Activated CD8-positive, alpha-beta T cell treated with anti-CD3 and anti-CD28 coated beads, Interleukin-2, amount 10 ng/mL, durations not matched to agents 7 days and 5 days (primary cell): ENCODE measurements at regions not wholly inside any gene's neighbourhood (a gene's known extent, or its start where the extent isn't known, plus 50 kb on each side); places are given as distances from the start of the nearest gene placed in this dataset.
"Not testable (repeated sequence)": the region's sequence is repeated elsewhere in the genome, so short reads cannot be mapped to it uniquely, and the experiment has no call there.

ENCODE experiments used
- ATAC-seq: fragments of 150-1000 bp; cut with Tn5 transposase; one replicate; pipeline ENCODE4 v1.10.0; 2021; ENCODE audit warnings: moderate library complexity
- CTCF ChIA-PET: fragments of 350-600 bp; sonication (Branson Sonifier 250); formaldehyde crosslinking; loops from one replicate; lab custom pipeline; 2021; ENCODE audit warnings: antibody characterized with exemption; lab: Charles Lee
- POLR2A ChIA-PET: fragments of 350-600 bp; sonication (Branson Sonifier 250); formaldehyde crosslinking; loops from one replicate; lab custom pipeline; 2021; ENCODE audit warnings: antibody characterized with exemption; lab: Charles Lee
- DNase-seq: peaks from one replicate; pipeline ENCODE4 v3.0.0-alpha.2; 2020
- H3K27ac Mint-ChIP-seq: one replicate; pipeline ENCODE4 v1.8.0; 2021; ENCODE audit warnings: mild to moderate bottlenecking, mixed read lengths
- H3K27me3 Mint-ChIP-seq: one replicate; pipeline ENCODE4 v1.8.0; 2021; ENCODE audit warnings: low read depth, mixed read lengths
- H3K36me3 Mint-ChIP-seq: one replicate; pipeline ENCODE4 v1.8.0; 2021; ENCODE audit warnings: low read depth, mixed read lengths
- H3K4me1 Mint-ChIP-seq: one replicate; pipeline ENCODE4 v1.8.0; 2021; ENCODE audit warnings: low read depth, mixed read lengths
- H3K4me3 Mint-ChIP-seq: one replicate; pipeline ENCODE4 v1.8.0; 2021; ENCODE audit warnings: mild to moderate bottlenecking, mixed read lengths
- H3K9me3 Mint-ChIP-seq: one replicate; pipeline ENCODE4 v1.8.0; 2022; ENCODE audit warnings: mixed read lengths; ENCODE audit not compliant: insufficient read depth

- H3K4me1 Mint-ChIP-seq, result peaks cover 11% of the 10 kb centered on the region
- CTCF ChIA-PET, result interaction anchor here (1.3 kb wide), 1 partner anchor 85 kb away, joined by 3 read pairs; no protein-coding TSS in a partner anchor
- peaks cover 27% of the 10 kb centered on the region for H3K36me3 Mint-ChIP-seq
- H3K27ac Mint-ChIP-seq, result no peak overlapping the region
- no peak overlapping the region for H3K4me3 Mint-ChIP-seq
- peaks cover 14% of the 10 kb centered on the region for H3K9me3 Mint-ChIP-seq
- DNase-seq, result no peak
- no peak for ATAC-seq
- POLR2A ChIA-PET, result interaction anchor here (1.0 kb wide), 1 partner anchor 31 kb away, joined by 3 read pairs; no protein-coding TSS in a partner anchor
- no peaks in the 10 kb centered on the region for H3K27me3 Mint-ChIP-seq
Observed at GRCh38 chr11:104695065-104695463, 203.2 kb downstream of the CASP12 start.

GRCh38 chr11:104694259-104695064, 203.8 kb downstream of the CASP12 start:
- CTCF ChIA-PET, result interaction anchor here (1.3 kb wide), 1 partner anchor 85 kb away, joined by 3 read pairs; no protein-coding TSS in a partner anchor
- no peak for ATAC-seq
- H3K36me3 Mint-ChIP-seq, result peaks cover 27% of the 10 kb centered on the region

GRCh38 chr11:104692751-104693150, 205.5 kb downstream of the CASP12 start:
- no peak for ATAC-seq
- DNase-seq, result no peak
- Mint-ChIP-seq H3K4me1 (peaks cover 17% of the 10 kb centered on the region), H3K9me3 (peaks cover 14% of the 10 kb centered on the region), H3K4me3 (no peak overlapping the region), H3K27ac (no peak overlapping the region), H3K36me3 (peaks cover 24% of the 10 kb centered on the region), H3K27me3 (no peaks in the 10 kb centered on the region)
- ChIA-PET CTCF (no interaction called here), POLR2A (no interaction called here)

More at GRCh38 chr11:104694259-104695064, 203.8 kb downstream of the CASP12 start:
- H3K4me3 Mint-ChIP-seq, result no peak overlapping the region
- H3K4me1 Mint-ChIP-seq, result peaks cover 10% of the 10 kb centered on the region
- H3K27me3 Mint-ChIP-seq, result no peaks in the 10 kb centered on the region
- H3K27ac Mint-ChIP-seq, result no peak overlapping the region
- peaks cover 14% of the 10 kb centered on the region for H3K9me3 Mint-ChIP-seq
- no peak for DNase-seq
- POLR2A ChIA-PET, result no interaction called here

- DNase-seq (no peak), ATAC-seq (no peak)
- H3K4me1 Mint-ChIP-seq, result peaks cover 17% of the 10 kb centered on the region
- ChIA-PET POLR2A (no interaction called here), CTCF (no interaction called here)
- H3K36me3 Mint-ChIP-seq, result peaks cover 20% of the 10 kb centered on the region
- no peak overlapping the region for H3K27ac Mint-ChIP-seq
- no peaks in the 10 kb centered on the region for H3K27me3 Mint-ChIP-seq
- no peak overlapping the region for H3K4me3 Mint-ChIP-seq
- peaks cover 20% of the 10 kb centered on the region for H3K9me3 Mint-ChIP-seq
Observed at GRCh38 chr11:104691129-104691528, 207.1 kb downstream of the CASP12 start.

GRCh38 chr11:104690241-104690640, 208.0 kb downstream of the CASP12 start:
- Mint-ChIP-seq H3K36me3 (peaks cover 14% of the 10 kb centered on the region), H3K27ac (no peak overlapping the region), H3K27me3 (no peaks in the 10 kb centered on the region), H3K4me3 (no peak overlapping the region), H3K9me3 (peaks cover 22% of the 10 kb centered on the region), H3K4me1 (peaks cover 17% of the 10 kb centered on the region)
- POLR2A ChIA-PET, result no interaction called here
- DNase-seq (no peak), ATAC-seq (no peak)
- CTCF ChIA-PET, result no interaction called here

- ATAC-seq, result no peak
- H3K36me3 Mint-ChIP-seq, result peaks cover 14% of the 10 kb centered on the region
Observed at GRCh38 chr11:104688731-104689130, 209.5 kb downstream of the CASP12 start.

GRCh38 chr11:104682206-104682605, 216.1 kb downstream of the CASP12 start:
- Mint-ChIP-seq H3K4me3 (no peak overlapping the region), H3K9me3 (peaks cover 11% of the 10 kb centered on the region), H3K4me1 (no peaks in the 10 kb centered on the region), H3K36me3 (peaks cover 5% of the 10 kb centered on the region), H3K27ac (no peak overlapping the region), H3K27me3 (no peaks in the 10 kb centered on the region)
- no peak for ATAC-seq
- ChIA-PET POLR2A (no interaction called here), CTCF (no interaction called here)
- no peak for DNase-seq

More at GRCh38 chr11:104688731-104689130, 209.5 kb downstream of the CASP12 start:
- H3K4me1 Mint-ChIP-seq, result peaks cover 10% of the 10 kb centered on the region
- no peak overlapping the region for H3K4me3 Mint-ChIP-seq
- H3K27me3 Mint-ChIP-seq, result no peaks in the 10 kb centered on the region
- CTCF ChIA-PET, result interaction anchor here (1.3 kb wide), 1 partner anchor 25 kb away, joined by 4 read pairs; no protein-coding TSS in a partner anchor
- DNase-seq, result no peak
- peaks cover 25% of the 10 kb centered on the region for H3K9me3 Mint-ChIP-seq
- H3K27ac Mint-ChIP-seq, result no peak overlapping the region
- POLR2A ChIA-PET, result no interaction called here

- CTCF ChIA-PET, result no interaction called here
- Mint-ChIP-seq H3K9me3 (peaks cover 9% of the 10 kb centered on the region), H3K27ac (no peak overlapping the region), H3K36me3 (peaks cover 10% of the 10 kb centered on the region), H3K27me3 (no peaks in the 10 kb centered on the region), H3K4me3 (no peak overlapping the region), H3K4me1 (no peaks in the 10 kb centered on the region)
- POLR2A ChIA-PET, result no interaction called here
- ATAC-seq (no peak), DNase-seq (no peak)
Observed at GRCh38 chr11:104679258-104679657, 219.0 kb downstream of the CASP12 start.

- ChIA-PET CTCF (no interaction called here), POLR2A (no interaction called here)
- no peak overlapping the region for H3K4me3 Mint-ChIP-seq
- ATAC-seq (no peak), DNase-seq (no peak)
- H3K4me1 Mint-ChIP-seq, result no peaks in the 10 kb centered on the region
- H3K9me3 Mint-ChIP-seq, result peaks cover 11% of the 10 kb centered on the region
- no peak overlapping the region for H3K27ac Mint-ChIP-seq
- peaks cover 10% of the 10 kb centered on the region for H3K36me3 Mint-ChIP-seq
- H3K27me3 Mint-ChIP-seq, result no peaks in the 10 kb centered on the region
Observed at GRCh38 chr11:104678408-104678807, 219.9 kb downstream of the CASP12 start.

- CTCF ChIA-PET, result not testable (repeated sequence)
- peaks cover 18% of the 10 kb centered on the region for H3K9me3 Mint-ChIP-seq
Observed at GRCh38 chr11:104677069-104677468, 221.2 kb downstream of the CASP12 start.

GRCh38 chr11:104672897-104673296, 225.4 kb downstream of the CASP12 start:
- CTCF ChIA-PET, result no interaction called here
- POLR2A ChIA-PET, result no interaction called here
- no peak overlapping the region for H3K4me3 Mint-ChIP-seq

More at GRCh38 chr11:104677069-104677468, 221.2 kb downstream of the CASP12 start:
- DNase-seq, H3K4me1 Mint-ChIP-seq, POLR2A ChIA-PET, ATAC-seq, H3K4me3 Mint-ChIP-seq, H3K27ac Mint-ChIP-seq, H3K27me3 Mint-ChIP-seq: not testable (repeated sequence)
- peaks cover 12% of the 10 kb centered on the region for H3K36me3 Mint-ChIP-seq

GRCh38 chr11:104668797-104669463, 229.3 kb downstream of the CASP12 start:
- Mint-ChIP-seq H3K27ac (no peak overlapping the region), H3K27me3 (no peaks in the 10 kb centered on the region), H3K4me3 (no peak overlapping the region), H3K36me3 (peaks cover 8% of the 10 kb centered on the region), H3K9me3 (peaks cover 20% of the 10 kb centered on the region), H3K4me1 (peaks cover 19% of the 10 kb centered on the region)
- no peak for DNase-seq
- no peak for ATAC-seq
- POLR2A ChIA-PET, result no interaction called here
- CTCF ChIA-PET, result no interaction called here

More at GRCh38 chr11:104672897-104673296, 225.4 kb downstream of the CASP12 start:
- ATAC-seq, result no peak
- Mint-ChIP-seq H3K4me1 (peaks cover 19% of the 10 kb centered on the region), H3K36me3 (peaks cover 17% of the 10 kb centered on the region), H3K9me3 (peaks cover 28% of the 10 kb centered on the region), H3K27ac (no peak overlapping the region), H3K27me3 (no peaks in the 10 kb centered on the region)
- DNase-seq, result no peak
